GM23338 (cell line): ENCODE measurements at regions not wholly inside any gene's neighbourhood (a gene's known extent, or its start where the extent isn't known, plus 50 kb on each side); places are given as distances from the start of the nearest gene placed in this dataset.
"Not testable (repeated sequence)": the region's sequence is repeated elsewhere in the genome, so short reads cannot be mapped to it uniquely, and the experiment has no call there.

ENCODE experiments used
- ATAC-seq: fragments of 200-7000 bp; cut with Tn5 transposase; 3 replicates; pipeline ENCODE4 v1.9.1; 2020
- DNase-seq: peaks from one replicate; pipeline ENCODE4 v3.0.0-alpha.2; 2015; ENCODE audit warnings: low spot score
- H2AFZ ChIP-seq: fragments of 200-600 bp; sonication (generic); 2 replicates; pipeline ENCODE4 v1.8.0; 2016; ENCODE audit warnings: antibody characterized with exemption, mild to moderate bottlenecking, moderate library complexity
- H3F3A ChIP-seq: fragments of 200-600 bp; sonication (generic); replicated peaks from 2 replicates; pipeline ENCODE4 v1.8.0; 2017; ENCODE audit warnings: antibody characterized with exemption, mixed run types, low read depth
- H3K27ac ChIP-seq: fragments of 200-600 bp; sonication (generic); 2 replicates; pipeline ENCODE4 v1.6.1; 2016; ENCODE audit warnings: low read depth
- H3K27me3 ChIP-seq: fragments of 200-600 bp; sonication (generic); 2 replicates; pipeline ENCODE4 v1.8.0; 2016; ENCODE audit warnings: mild to moderate bottlenecking, mixed run types, moderate library complexity; ENCODE audit not compliant: insufficient read depth
- H3K36me3 ChIP-seq: fragments of 200-600 bp; sonication (generic); 2 replicates; pipeline ENCODE4 v1.8.0; 2016; ENCODE audit warnings: mild to moderate bottlenecking; ENCODE audit not compliant: insufficient read depth
- H3K4me1 ChIP-seq: fragments of 200-600 bp; sonication (generic); 2 replicates; pipeline ENCODE4 v1.8.0; 2016; ENCODE audit warnings: mild to moderate bottlenecking, moderate library complexity; ENCODE audit not compliant: insufficient read depth
- H3K4me2 ChIP-seq: fragments of 200-600 bp; sonication (generic); 2 replicates; pipeline ENCODE4 v1.7.1; 2017; ENCODE audit warnings: mixed run types
- H3K4me3 ChIP-seq: fragments of 200-600 bp; sonication (generic); 2 replicates; pipeline ENCODE4 v1.6.1; 2016; ENCODE audit warnings: mixed run types
- H3K79me2 ChIP-seq: fragments of 200-600 bp; sonication (generic); replicated peaks from 2 replicates; pipeline ENCODE4 v1.8.0; 2017; ENCODE audit warnings: mild to moderate bottlenecking; ENCODE audit not compliant: insufficient read depth
- H3K9me2 ChIP-seq: fragments of 200-600 bp; sonication (generic); 2 replicates; pipeline ENCODE4 v1.8.0; 2017; ENCODE audit not compliant: insufficient read depth
- H4K20me1 ChIP-seq: fragments of 200-600 bp; sonication (generic); replicated peaks from 2 replicates; pipeline ENCODE4 v1.8.0; 2017; ENCODE audit warnings: mild to moderate bottlenecking; ENCODE audit not compliant: insufficient read depth
- H3K27ac Mint-ChIP-seq: 2 replicates; pipeline ENCODE4 v1.8.0; 2020; ENCODE audit warnings: inconsistent platforms, mild to moderate bottlenecking, moderate library complexity, mixed read lengths
- H3K27me3 Mint-ChIP-seq: 3 replicates; pipeline ENCODE4 v1.8.0; 2022; ENCODE audit warnings: low read depth, mild to moderate bottlenecking, moderate library complexity, mixed read lengths, inconsistent platforms; ENCODE audit not compliant: insufficient read depth, poor library complexity
- H3K36me3 Mint-ChIP-seq: 3 replicates; pipeline ENCODE4 v1.8.0; 2021; ENCODE audit warnings: low read depth, mild to moderate bottlenecking, inconsistent platforms, moderate library complexity, mixed read lengths
- H3K4me1 Mint-ChIP-seq: 3 replicates; pipeline ENCODE4 v1.8.0; 2020; ENCODE audit warnings: mild to moderate bottlenecking, inconsistent platforms, mixed read lengths
- H3K4me3 Mint-ChIP-seq: 3 replicates; pipeline ENCODE4 v1.8.0; 2021; ENCODE audit warnings: moderate library complexity, mild to moderate bottlenecking, inconsistent platforms, mixed read lengths
- H3K9me3 Mint-ChIP-seq: 3 replicates; pipeline ENCODE4 v1.8.0; 2020; ENCODE audit warnings: moderate library complexity, mild to moderate bottlenecking, inconsistent platforms, mixed read lengths
- CREB1 ChIP-seq: fragments of 250-450 bp; sonication (Bioruptor Pico); IDR thresholded peaks from 2 replicates; pipeline ENCODE4 v1.5.0; 2020; ENCODE audit warnings: low read depth, mild to moderate bottlenecking, moderate library complexity
- EZH2 ChIP-seq: fragments of 200-600 bp; sonication (generic); IDR thresholded peaks from one replicate; pipeline ENCODE4 v1.8.0; 2017; ENCODE audit warnings: antibody characterized with exemption, mild to moderate bottlenecking, low read depth; ENCODE audit not compliant: unreplicated experiment
- EZH2phosphoT487 ChIP-seq: fragments of 200-600 bp; sonication (generic); IDR thresholded peaks from one replicate; pipeline ENCODE4 v1.8.1; 2018; ENCODE audit warnings: antibody characterized with exemption; ENCODE audit not compliant: unreplicated experiment
- POLR2AphosphoS5 ChIP-seq: IDR thresholded peaks from 2 replicates; pipeline ENCODE4 v1.6.1; 2016; ENCODE audit warnings: antibody characterized with exemption, low read depth
- STAT1 ChIP-seq: IDR thresholded peaks from one replicate; pipeline ENCODE4 v1.6.1; 2016; ENCODE audit warnings: antibody characterized with exemption; ENCODE audit not compliant: unreplicated experiment
- ZNF114 ChIP-seq: fragments of 250-450 bp; sonication (Bioruptor Pico); IDR thresholded peaks from 2 replicates; pipeline ENCODE4 v1.5.0; 2020; ENCODE audit warnings: mild to moderate bottlenecking, moderate library complexity
- TF ChIP-seq, protein P1 (sequence below): IDR thresholded peaks from one replicate; pipeline ENCODE4 v1.6.1; 2018; ENCODE audit warnings: antibody characterized with exemption; ENCODE audit not compliant: unreplicated experiment
- TF ChIP-seq, protein P2 (sequence below): fragments of 250-450 bp; sonication (Bioruptor Pico); IDR thresholded peaks from 2 replicates; pipeline ENCODE4 v1.5.0; 2020; ENCODE audit warnings: mild to moderate bottlenecking, moderate library complexity
- TF ChIP-seq, protein P3 (sequence below): IDR thresholded peaks from 2 replicates; pipeline ENCODE4 v1.6.1; 2016; ENCODE audit warnings: antibody characterized with exemption
- TF ChIP-seq, protein P4 (sequence below), 2 experiments: fragments of 200-600 bp in 1 of 2; sonication (generic) in 1 of 2; conservative IDR thresholded peaks; 2 replicates each; pipeline versions ENCODE4 v1.5.1 to v1.6.1; 2016 to 2017; ENCODE audit warnings: antibody characterized with exemption in 2 of 2, low read depth in 2 of 2, mild to moderate bottlenecking in 2 of 2, moderate library complexity in 1 of 2

DNA sequence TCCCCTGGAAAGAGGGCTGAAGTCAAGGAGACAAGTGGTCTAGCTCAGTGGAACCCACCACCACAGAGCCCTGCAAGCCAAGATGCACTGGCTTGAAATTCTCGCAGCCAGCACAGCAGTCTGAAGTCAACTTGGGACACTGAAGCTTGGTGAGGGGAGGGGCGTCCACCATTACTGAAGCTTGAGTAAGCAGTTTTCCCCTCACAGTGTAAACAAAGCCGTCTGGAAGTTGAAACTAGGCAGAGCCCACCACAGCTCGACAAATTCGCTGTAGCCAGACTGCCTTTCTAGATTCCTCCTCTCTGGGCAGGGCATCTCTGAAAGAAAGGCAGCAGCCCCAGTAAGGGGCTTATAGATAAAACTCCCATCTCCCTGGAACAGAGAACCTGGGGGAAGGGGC is 87.3 kb upstream of the KITLG start:
- not testable (repeated sequence) for H4K20me1 ChIP-seq, H3K4me1 Mint-ChIP-seq, H3K27me3 Mint-ChIP-seq, H3K9me3 Mint-ChIP-seq, H3K27ac Mint-ChIP-seq, H3K36me3 ChIP-seq, H3K79me2 ChIP-seq, H3K27ac ChIP-seq, DNase-seq, H3F3A ChIP-seq, H3K36me3 Mint-ChIP-seq, H3K27me3 ChIP-seq, H3K4me3 Mint-ChIP-seq, ATAC-seq, H3K4me2 ChIP-seq, H3K4me3 ChIP-seq, H3K9me2 ChIP-seq
- peak overlapping the region; percentile 30; the same call in 1 of the 2 replicates for H2AFZ ChIP-seq
- H3K4me1 ChIP-seq = peaks cover 13% of the 10 kb centered on the region

DNA sequence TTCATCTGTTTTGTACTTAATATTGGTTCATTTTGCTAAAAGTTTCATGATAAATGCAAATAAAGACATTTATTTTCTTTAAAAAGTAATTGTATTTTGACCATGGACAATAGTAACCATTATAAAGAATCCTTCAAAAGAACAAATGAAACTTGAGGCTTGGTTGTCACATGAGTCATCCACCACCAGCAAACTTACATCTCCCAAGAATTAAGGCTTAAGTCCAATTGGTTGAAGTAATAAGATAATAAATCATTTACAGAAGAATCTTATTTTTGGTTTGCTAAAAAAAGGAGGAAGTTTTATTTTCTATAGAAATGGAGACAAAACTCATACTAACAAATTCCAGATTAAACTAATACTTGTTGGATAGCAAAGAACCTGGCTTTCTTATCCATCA is 84.8 kb upstream of the KITLG start:
- Mint-ChIP-seq H3K9me3 (no peaks in the 10 kb centered on the region; the same call in 1 of the 3 replicates), H3K4me3 (no peak overlapping the region), H3K27me3 (no peaks in the 10 kb centered on the region), H3K4me1 (peaks cover 8% of the 10 kb centered on the region; the same call in 2 of the 3 replicates), H3K36me3 (no peaks in the 10 kb centered on the region), H3K27ac (no peak overlapping the region)
- H3K4me1 ChIP-seq = peaks cover 13% of the 10 kb centered on the region
- no peak overlapping the region for H2AFZ ChIP-seq
- no peak for ATAC-seq
- no peaks in the 10 kb centered on the region for H3K27me3 ChIP-seq
- H3K36me3 ChIP-seq = no peaks in the 10 kb centered on the region
- H3K27ac ChIP-seq = no peak overlapping the region
- no peaks in the 10 kb centered on the region for H3K79me2 ChIP-seq
- no peak overlapping the region for H3K4me2 ChIP-seq
- H4K20me1 ChIP-seq = no peaks in the 10 kb centered on the region
- no peaks in the 10 kb centered on the region for H3F3A ChIP-seq
- no peaks in the 10 kb centered on the region for H3K9me2 ChIP-seq
- no peak overlapping the region for H3K4me3 ChIP-seq
- no peak for DNase-seq
- TF ChIP-seq, protein P1, sequence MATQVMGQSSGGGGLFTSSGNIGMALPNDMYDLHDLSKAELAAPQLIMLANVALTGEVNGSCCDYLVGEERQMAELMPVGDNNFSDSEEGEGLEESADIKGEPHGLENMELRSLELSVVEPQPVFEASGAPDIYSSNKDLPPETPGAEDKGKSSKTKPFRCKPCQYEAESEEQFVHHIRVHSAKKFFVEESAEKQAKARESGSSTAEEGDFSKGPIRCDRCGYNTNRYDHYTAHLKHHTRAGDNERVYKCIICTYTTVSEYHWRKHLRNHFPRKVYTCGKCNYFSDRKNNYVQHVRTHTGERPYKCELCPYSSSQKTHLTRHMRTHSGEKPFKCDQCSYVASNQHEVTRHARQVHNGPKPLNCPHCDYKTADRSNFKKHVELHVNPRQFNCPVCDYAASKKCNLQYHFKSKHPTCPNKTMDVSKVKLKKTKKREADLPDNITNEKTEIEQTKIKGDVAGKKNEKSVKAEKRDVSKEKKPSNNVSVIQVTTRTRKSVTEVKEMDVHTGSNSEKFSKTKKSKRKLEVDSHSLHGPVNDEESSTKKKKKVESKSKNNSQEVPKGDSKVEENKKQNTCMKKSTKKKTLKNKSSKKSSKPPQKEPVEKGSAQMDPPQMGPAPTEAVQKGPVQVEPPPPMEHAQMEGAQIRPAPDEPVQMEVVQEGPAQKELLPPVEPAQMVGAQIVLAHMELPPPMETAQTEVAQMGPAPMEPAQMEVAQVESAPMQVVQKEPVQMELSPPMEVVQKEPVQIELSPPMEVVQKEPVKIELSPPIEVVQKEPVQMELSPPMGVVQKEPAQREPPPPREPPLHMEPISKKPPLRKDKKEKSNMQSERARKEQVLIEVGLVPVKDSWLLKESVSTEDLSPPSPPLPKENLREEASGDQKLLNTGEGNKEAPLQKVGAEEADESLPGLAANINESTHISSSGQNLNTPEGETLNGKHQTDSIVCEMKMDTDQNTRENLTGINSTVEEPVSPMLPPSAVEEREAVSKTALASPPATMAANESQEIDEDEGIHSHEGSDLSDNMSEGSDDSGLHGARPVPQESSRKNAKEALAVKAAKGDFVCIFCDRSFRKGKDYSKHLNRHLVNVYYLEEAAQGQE = no peak
- TF ChIP-seq EZH2 = no peak
- TF ChIP-seq CREB1 = no peak
- TF ChIP-seq, protein P2, sequence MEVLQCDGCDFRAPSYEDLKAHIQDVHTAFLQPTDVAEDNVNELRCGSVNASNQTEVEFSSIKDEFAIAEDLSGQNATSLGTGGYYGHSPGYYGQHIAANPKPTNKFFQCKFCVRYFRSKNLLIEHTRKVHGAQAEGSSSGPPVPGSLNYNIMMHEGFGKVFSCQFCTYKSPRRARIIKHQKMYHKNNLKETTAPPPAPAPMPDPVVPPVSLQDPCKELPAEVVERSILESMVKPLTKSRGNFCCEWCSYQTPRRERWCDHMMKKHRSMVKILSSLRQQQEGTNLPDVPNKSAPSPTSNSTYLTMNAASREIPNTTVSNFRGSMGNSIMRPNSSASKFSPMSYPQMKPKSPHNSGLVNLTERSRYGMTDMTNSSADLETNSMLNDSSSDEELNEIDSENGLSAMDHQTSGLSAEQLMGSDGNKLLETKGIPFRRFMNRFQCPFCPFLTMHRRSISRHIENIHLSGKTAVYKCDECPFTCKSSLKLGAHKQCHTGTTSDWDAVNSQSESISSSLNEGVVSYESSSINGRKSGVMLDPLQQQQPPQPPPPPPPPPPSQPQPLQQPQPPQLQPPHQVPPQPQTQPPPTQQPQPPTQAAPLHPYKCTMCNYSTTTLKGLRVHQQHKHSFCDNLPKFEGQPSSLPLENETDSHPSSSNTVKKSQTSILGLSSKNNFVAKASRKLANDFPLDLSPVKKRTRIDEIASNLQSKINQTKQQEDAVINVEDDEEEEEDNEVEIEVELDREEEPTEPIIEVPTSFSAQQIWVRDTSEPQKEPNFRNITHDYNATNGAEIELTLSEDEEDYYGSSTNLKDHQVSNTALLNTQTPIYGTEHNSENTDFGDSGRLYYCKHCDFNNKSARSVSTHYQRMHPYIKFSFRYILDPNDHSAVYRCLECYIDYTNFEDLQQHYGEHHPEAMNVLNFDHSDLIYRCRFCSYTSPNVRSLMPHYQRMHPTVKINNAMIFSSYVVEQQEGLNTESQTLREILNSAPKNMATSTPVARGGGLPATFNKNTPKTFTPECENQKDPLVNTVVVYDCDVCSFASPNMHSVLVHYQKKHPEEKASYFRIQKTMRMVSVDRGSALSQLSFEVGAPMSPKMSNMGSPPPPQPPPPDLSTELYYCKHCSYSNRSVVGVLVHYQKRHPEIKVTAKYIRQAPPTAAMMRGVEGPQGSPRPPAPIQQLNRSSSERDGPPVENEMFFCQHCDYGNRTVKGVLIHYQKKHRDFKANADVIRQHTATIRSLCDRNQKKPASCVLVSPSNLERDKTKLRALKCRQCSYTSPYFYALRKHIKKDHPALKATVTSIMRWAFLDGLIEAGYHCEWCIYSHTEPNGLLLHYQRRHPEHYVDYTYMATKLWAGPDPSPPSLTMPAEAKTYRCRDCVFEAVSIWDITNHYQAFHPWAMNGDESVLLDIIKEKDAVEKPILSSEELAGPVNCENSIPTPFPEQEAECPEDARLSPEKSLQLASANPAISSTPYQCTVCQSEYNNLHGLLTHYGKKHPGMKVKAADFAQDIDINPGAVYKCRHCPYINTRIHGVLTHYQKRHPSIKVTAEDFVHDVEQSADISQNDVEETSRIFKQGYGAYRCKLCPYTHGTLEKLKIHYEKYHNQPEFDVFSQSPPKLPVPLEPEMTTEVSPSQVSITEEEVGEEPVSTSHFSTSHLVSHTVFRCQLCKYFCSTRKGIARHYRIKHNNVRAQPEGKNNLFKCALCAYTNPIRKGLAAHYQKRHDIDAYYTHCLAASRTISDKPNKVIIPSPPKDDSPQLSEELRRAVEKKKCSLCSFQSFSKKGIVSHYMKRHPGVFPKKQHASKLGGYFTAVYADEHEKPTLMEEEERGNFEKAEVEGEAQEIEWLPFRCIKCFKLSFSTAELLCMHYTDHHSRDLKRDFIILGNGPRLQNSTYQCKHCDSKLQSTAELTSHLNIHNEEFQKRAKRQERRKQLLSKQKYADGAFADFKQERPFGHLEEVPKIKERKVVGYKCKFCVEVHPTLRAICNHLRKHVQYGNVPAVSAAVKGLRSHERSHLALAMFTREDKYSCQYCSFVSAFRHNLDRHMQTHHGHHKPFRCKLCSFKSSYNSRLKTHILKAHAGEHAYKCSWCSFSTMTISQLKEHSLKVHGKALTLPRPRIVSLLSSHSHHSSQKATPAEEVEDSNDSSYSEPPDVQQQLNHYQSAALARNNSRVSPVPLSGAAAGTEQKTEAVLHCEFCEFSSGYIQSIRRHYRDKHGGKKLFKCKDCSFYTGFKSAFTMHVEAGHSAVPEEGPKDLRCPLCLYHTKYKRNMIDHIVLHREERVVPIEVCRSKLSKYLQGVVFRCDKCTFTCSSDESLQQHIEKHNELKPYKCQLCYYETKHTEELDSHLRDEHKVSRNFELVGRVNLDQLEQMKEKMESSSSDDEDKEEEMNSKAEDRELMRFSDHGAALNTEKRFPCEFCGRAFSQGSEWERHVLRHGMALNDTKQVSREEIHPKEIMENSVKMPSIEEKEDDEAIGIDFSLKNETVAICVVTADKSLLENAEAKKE = no peak
- TF ChIP-seq POLR2AphosphoS5 = no peak
- TF ChIP-seq, protein P3, sequence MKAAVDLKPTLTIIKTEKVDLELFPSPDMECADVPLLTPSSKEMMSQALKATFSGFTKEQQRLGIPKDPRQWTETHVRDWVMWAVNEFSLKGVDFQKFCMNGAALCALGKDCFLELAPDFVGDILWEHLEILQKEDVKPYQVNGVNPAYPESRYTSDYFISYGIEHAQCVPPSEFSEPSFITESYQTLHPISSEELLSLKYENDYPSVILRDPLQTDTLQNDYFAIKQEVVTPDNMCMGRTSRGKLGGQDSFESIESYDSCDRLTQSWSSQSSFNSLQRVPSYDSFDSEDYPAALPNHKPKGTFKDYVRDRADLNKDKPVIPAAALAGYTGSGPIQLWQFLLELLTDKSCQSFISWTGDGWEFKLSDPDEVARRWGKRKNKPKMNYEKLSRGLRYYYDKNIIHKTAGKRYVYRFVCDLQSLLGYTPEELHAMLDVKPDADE = no peak
- TF ChIP-seq STAT1 = no peak
- no peak for TF ChIP-seq ZNF114 (CRISPR knock-in tag)
- TF ChIP-seq, protein P4, sequence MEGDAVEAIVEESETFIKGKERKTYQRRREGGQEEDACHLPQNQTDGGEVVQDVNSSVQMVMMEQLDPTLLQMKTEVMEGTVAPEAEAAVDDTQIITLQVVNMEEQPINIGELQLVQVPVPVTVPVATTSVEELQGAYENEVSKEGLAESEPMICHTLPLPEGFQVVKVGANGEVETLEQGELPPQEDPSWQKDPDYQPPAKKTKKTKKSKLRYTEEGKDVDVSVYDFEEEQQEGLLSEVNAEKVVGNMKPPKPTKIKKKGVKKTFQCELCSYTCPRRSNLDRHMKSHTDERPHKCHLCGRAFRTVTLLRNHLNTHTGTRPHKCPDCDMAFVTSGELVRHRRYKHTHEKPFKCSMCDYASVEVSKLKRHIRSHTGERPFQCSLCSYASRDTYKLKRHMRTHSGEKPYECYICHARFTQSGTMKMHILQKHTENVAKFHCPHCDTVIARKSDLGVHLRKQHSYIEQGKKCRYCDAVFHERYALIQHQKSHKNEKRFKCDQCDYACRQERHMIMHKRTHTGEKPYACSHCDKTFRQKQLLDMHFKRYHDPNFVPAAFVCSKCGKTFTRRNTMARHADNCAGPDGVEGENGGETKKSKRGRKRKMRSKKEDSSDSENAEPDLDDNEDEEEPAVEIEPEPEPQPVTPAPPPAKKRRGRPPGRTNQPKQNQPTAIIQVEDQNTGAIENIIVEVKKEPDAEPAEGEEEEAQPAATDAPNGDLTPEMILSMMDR (conservative IDR thresholded peaks at IDR 0.05; ENCODE audit: low read depth in 2 of 2) = no peak
- TF ChIP-seq EZH2phosphoT487 = no peak
